ENCODE measurements at regions not wholly inside any gene's neighbourhood (a gene's known extent, or its start where the extent isn't known, plus 50 kb on each side); places are given as distances from the start of the nearest gene placed in this dataset.

- TF ChIP-seq CTCF (IDR thresholded peaks at IDR 0.05; ENCODE audit: insufficient read depth, low read depth, low read length) (no peak), EZH2 (IDR thresholded peaks at IDR 0.05; ENCODE audit: insufficient read depth, low read length) (no peak)
Observed at GRCh38 chr2:198476007-198476406, 671.6 kb downstream of the PLCL1 start.
